ENCODE measurements at regions not wholly inside any gene's neighbourhood (a gene's known extent, or its start where the extent isn't known, plus 50 kb on each side); places are given as distances from the start of the nearest gene placed in this dataset.

DNA sequence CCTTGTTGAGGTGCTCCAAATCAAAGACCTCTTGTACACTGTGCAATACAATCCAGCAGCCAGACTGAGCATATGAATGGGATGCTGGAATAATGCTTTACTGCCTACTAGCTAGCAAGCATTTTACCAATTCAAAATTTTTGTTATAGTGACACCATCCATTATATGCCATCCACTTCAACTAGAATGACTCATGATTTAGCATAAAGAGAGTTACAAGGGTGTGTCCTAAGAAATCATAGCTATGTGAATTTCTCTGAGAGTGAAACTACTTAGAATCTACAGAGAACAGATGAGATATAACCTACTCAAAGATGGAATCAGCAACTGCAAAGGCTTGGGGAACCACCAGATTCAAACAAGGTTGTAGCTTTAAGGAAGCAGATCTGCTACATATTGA, 221.9 kb downstream of the LHFPL1 start:
- TF ChIP-seq, protein P1, sequence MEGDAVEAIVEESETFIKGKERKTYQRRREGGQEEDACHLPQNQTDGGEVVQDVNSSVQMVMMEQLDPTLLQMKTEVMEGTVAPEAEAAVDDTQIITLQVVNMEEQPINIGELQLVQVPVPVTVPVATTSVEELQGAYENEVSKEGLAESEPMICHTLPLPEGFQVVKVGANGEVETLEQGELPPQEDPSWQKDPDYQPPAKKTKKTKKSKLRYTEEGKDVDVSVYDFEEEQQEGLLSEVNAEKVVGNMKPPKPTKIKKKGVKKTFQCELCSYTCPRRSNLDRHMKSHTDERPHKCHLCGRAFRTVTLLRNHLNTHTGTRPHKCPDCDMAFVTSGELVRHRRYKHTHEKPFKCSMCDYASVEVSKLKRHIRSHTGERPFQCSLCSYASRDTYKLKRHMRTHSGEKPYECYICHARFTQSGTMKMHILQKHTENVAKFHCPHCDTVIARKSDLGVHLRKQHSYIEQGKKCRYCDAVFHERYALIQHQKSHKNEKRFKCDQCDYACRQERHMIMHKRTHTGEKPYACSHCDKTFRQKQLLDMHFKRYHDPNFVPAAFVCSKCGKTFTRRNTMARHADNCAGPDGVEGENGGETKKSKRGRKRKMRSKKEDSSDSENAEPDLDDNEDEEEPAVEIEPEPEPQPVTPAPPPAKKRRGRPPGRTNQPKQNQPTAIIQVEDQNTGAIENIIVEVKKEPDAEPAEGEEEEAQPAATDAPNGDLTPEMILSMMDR (IDR thresholded peaks at IDR 0.05; ENCODE audit: insufficient read depth, low read depth, low read length), result no peak
- TF ChIP-seq EZH2 (IDR thresholded peaks at IDR 0.05; ENCODE audit: insufficient read depth, low read length), result no peak

Data from astrocyte (in vitro differentiated cells and primary cell).